ENCODE measurements at regions not wholly inside any gene's neighbourhood (a gene's known extent, or its start where the extent isn't known, plus 50 kb on each side); places are given as distances from the start of the nearest gene placed in this dataset.

DNA sequence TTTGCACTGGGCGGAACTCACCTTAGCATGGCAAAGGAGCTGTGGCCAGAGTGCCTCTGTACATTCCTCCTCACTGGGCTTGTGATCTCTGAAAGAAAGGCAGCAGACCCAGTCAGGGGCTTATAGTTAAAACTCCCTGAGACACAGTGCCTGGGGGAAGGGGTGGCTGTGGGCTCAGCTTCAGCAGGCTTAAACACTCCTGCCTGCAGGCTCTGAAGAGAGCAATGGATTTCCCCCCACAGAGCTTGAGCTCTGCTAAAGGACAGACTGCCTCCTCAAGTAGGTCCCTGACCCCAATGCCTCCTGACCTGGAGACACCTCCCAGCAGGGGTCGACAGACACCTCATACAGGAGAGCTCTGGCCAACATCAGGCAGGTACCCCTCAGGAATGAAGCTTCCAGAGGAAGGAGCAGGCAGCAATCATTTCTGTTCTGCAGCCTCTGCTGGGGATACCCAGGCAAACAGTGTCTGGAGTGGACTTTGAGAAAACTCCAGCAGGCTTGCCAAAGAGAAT lies 327.5 kb upstream of the SLC16A7 start:
- TF ChIP-seq, protein P1, sequence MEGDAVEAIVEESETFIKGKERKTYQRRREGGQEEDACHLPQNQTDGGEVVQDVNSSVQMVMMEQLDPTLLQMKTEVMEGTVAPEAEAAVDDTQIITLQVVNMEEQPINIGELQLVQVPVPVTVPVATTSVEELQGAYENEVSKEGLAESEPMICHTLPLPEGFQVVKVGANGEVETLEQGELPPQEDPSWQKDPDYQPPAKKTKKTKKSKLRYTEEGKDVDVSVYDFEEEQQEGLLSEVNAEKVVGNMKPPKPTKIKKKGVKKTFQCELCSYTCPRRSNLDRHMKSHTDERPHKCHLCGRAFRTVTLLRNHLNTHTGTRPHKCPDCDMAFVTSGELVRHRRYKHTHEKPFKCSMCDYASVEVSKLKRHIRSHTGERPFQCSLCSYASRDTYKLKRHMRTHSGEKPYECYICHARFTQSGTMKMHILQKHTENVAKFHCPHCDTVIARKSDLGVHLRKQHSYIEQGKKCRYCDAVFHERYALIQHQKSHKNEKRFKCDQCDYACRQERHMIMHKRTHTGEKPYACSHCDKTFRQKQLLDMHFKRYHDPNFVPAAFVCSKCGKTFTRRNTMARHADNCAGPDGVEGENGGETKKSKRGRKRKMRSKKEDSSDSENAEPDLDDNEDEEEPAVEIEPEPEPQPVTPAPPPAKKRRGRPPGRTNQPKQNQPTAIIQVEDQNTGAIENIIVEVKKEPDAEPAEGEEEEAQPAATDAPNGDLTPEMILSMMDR (conservative IDR thresholded peaks at IDR 0.05 in 1 of 2, IDR thresholded peaks at IDR 0.05 in 1 of 2; ENCODE audit: extremely low read depth in 1 of 2, insufficient read depth in 1 of 2, low read depth in 1 of 2, low read length in 2 of 2), result no peak
- TF ChIP-seq EZH2 (IDR thresholded peaks at IDR 0.05; ENCODE audit: borderline replicate concordance, low read length), result no peak

Data from mammary epithelial cell (primary cell).